HG02885 (cell line): ENCODE measurements at regions not wholly inside any gene's neighbourhood (a gene's known extent, or its start where the extent isn't known, plus 50 kb on each side); places are given as distances from the start of the nearest gene placed in this dataset.

Experiments used
- ATAC-seq: cut with Tn5 transposase; IDR thresholded peaks from one replicate; pipeline ENCODE4 v1.9.1; 2021; ENCODE audit warnings: mild to moderate bottlenecking; ENCODE audit not compliant: unreplicated experiment, poor library complexity

DNA sequence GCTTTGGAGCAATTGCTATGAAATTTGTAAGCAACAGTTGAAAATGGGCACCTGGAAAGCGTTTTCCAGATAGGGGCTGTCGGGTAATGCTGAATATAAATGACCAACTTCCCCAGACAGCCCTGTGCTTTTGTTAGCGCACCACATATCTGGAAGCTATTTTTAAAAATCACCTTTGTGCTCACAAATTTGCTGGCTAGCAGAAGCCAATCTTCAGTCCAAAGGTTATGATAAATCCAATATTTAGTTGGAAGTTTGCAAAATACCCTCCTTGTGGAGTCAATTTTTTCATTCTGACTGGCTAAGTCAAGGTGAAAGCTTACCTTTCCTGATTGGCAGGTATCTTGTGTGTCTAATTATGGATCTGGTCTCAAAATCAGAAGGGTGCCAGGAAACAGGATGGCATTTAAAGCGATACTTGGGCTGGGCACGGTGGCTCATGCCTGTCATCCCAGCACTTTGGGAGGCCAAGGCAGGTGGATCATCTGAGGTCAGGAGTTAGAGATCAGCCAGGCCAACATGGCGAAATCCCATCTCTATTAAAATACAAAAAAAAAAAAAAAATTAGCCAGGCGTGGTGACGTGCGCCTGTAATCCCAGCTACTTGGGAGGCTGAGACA lies 124.1 kb upstream of the AJAP1 start:
- no peak for ATAC-seq

DNA sequence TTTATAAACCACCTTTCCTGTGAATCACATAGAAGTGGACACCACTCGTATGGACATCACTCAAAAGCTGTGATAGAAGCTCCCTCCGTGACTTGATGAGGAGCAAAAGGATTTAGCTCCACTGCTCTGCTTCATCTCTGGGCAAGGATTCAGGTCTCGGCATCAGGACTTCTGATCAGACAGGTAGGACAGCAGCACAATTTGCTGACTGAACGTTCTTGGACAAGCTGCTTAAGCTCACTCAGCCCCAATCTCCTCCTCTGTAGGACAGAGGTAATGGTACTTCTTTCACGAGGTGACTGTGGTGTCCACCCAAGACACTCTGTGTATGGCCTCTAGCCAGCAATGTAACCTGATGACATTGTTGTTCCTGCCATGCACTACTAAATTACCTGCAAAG lies 122.6 kb upstream of the AJAP1 start:
- ATAC-seq = no peak

DNA sequence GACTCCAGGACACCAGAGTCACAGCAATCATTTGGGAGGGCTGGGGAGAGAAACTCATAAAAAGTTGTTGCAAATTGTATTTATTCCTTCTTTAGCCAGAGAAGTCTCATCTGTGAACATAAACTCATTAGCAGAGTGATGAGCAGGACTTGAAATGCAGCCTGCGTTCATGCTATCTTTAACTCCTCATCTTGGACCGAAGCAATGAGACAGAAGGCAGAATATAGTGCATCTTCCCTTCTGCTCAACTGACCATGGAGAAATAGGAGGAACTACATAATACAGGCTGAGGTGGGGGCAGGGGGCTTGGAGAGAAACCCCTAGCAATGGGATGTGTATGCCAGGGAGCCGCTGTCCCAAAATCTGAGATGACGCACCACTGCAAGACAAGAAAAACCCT lies 121.8 kb upstream of the AJAP1 start:
- ATAC-seq = no peak

DNA sequence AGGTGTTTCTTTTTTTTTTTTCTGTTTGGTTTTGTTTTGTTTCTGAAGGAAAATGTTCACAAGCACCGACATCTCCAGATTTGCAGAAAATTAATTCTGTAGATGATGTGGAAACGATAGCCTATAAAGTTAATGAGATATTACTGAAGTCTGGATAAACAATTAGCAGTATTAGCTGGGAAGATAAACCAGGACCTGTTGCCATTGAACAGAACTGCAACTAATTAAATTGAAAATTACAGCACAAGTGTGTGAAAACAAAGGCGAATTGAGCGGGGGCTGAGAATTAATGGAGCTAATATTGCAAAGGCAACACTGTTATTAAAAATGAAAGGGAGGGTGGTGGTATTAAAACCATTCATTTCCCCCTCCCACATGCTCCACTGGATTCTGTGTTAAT lies 107.5 kb upstream of the AJAP1 start:
- ATAC-seq = no peak

DNA sequence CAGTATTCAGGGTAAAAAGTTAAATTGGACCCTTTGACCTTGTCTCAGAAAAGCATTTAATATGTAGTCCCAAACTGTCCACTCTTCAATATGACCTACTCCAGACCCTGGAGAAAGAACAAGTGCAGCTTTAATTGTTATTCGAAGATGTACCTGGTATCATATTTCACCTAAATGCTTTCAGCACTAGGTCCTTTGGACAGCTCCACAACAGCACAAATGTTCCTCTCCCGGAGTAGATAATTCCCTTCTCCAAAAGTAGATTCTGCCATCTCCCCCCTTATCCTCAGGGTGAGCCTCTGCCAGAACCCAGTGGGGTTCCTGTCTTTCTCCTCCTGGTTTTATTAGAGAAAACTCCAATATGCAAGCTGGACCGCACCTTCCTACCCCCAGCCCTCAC lies 104.5 kb upstream of the AJAP1 start:
- ATAC-seq = no peak

DNA sequence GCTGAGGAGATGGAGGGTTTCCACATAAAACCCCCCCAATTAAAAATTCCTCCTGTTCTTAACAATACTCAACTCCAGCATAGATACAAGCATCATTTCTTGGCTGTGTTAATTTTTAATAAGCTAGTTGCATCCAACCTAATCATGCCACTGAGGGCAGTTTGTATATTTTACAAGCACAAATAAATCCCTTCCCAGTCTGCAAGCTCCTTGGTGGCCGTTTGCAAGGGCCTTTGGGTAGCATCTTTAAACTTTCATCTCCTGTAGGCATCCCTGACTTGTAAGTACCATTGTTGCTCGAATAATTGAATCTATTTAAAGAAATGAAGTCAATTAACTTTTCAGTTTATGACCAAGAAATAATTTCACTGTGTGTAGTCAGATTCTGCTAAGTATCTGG lies 103.5 kb upstream of the AJAP1 start:
- ATAC-seq = no peak

DNA sequence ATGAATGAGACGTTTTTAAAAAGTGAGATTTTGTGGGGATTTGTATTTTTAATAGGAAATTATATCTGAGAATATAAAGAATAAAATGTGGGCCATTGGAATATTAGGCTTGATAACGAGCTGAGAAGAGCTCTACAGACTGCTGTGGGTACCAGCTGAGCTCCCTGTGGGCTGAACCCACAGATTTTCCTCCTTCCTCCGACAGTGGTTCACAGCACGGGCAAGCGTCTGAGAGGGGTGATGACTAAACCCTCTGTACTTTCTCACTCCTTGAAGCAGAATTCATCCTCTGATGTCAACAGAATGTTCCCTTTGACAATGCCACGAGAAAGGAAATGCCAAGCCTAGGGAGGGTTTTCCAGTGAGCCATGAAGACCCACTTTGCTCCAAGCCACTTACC lies 102.7 kb upstream of the AJAP1 start:
- no peak for ATAC-seq

DNA sequence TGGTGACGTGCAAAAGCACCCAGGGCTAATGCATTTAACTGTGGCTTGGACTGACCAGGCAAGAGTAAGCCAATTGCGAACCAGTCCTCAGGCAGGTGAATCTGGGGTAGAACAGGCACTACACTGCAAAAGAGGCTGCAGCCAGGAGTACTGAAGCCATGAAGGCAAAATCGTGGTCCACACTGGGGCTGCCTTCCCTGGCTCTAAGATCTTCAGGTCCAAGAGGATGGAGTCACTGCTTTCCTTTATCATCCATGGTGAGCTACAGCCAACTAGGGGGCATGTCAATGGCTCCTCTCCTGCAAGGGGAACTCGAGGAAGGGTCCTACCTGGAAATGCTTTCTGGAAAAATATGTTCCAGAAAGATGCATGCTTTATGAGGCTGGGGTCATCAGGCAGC lies 100.6 kb upstream of the AJAP1 start:
- no peak for ATAC-seq

DNA sequence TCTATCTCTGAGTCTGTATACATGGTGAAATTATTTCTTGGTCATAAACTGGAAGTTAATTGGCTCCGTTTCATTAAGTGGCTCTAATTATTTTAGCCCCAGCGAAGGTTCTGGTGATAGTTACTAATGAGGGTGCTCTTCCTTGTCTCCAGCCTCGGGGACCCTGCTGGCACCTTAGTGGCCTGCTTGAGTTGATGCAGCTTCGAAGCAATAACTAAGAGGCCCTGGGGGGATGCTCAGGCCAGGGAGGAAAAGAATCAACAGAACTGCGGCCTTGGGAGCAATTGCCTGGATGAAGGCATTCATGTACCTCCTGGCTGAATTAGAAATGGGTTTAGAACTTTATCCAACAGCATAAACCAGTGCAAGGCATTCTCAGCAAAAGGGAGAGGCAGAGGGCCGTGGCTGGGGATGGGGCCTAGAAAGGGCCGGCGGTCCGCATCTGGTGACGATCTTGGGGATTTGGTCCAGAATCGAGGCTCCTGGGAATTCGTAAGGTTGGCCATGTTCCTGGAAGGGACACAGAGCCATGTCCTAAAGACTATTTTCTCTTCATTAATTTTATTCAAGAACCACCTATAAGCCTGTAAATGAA lies 100.0 kb upstream of the AJAP1 start:
- ATAC-seq = no peak

DNA sequence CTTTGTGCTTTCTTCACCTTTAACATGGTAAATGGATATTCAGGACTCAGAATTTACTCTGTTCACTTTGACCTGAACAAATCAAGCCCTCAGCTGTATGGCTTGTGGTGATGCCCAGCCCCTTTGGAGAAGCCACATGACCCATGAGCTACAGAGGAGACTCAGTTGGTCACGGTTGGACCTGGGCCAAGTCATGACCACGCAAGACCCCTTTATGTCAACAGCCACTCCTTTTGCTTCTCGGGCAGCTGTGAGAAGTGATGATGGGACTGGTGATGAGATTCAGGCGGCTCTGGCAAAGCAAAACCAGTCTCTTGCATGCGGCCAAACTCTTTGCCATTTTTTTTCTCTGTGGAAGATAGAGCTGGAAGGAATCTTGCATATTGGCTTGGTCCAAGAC lies 96.5 kb upstream of the AJAP1 start:
- ATAC-seq = no peak

DNA sequence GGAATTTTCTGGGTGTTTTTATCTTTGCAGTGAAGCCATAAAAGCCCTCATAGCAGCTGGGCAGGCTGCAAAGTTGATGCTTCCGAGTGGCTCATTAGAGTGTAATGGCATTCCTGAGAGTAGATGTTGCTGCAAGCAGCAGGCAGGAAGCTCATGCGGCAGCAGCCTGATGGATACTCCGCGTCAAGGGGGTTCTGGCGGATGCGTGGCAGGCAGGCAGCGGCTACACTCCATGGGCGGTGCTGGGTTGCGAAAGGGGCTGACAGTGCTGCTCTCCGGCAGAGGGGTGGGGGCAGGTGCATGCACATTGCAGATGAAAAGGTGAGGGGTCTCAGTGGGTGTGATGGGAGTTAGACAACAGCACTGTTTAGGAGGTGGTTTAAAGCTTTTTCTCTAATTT lies 93.2 kb upstream of the AJAP1 start:
- no peak for ATAC-seq

DNA sequence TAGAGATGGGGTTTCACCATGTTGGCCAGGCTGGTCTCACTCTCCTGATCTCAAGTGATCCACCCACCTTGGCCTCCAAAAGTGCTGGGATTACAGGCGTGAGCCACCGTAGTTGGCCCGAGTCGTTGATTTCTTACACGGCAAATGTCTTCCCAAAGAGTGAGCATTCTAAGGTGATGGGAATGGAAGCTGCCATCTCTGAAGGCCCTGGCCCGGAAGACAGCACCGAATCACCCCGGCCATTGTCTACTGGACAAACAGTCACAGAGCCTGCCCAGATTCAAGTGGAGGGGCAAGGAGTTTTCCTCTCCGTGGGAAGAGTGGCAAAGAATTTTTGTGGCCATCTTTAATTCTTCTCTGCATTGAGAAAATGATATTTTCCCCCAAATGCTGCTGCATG lies 92.1 kb upstream of the AJAP1 start:
- ATAC-seq = no peak

DNA sequence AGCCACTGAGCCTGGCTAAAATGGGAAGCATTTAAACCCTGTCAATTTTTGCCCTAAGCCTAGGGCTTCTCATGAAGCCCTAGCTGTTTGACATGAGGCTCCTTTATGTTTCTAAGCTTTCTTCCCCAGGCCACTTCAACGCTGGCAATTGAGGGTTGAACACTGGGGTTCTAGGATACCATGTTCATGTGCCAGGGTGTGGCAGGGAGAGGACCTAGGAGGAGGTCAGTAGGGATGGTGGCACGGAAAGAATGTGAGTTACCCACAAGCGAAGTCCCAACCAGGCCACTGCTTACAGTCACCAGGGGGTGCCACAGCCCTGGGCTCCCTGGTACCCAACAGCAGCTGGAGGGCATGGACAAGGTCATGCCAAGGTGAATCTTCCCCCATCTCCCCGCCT lies 90.8 kb upstream of the AJAP1 start:
- no peak for ATAC-seq

DNA sequence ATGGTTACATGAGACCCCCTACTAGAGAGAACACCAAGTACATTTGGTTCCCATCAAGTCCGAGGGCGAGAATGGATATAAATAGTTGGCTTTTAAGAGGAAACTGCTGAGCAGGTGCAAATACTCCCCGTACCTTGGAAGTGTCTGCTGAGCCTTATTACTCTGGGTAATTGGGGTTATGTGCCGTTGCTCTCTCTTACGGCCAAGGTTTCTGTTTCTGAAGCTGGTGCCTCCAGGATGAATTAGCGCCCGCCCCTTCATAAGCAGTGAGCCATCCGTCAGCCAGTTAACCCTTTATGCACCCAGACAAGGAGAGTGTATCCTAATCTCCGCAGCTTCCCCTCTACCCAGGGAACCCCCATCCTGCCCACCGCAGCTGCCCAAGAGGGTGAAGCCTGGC lies 90.4 kb upstream of the AJAP1 start:
- ATAC-seq = no peak

DNA sequence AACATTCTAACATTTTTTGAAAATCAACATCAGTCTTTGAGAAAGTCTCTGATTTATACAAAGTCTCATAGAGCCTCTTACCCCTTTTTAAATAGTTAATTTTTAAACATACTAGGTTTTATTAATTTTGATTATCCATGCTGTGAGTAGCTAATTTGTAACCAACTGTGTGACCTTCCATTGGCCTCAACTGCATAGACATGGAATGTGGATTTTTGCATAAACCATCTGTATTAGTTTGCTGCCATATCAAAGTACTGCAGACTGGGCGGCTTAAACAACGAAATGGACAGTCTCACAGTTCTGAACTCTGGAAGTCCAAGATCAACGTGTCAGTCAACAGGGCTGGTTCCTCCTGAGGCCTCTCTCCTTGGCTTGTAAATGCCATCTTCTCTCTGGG lies 89.2 kb upstream of the AJAP1 start:
- no peak for ATAC-seq

DNA sequence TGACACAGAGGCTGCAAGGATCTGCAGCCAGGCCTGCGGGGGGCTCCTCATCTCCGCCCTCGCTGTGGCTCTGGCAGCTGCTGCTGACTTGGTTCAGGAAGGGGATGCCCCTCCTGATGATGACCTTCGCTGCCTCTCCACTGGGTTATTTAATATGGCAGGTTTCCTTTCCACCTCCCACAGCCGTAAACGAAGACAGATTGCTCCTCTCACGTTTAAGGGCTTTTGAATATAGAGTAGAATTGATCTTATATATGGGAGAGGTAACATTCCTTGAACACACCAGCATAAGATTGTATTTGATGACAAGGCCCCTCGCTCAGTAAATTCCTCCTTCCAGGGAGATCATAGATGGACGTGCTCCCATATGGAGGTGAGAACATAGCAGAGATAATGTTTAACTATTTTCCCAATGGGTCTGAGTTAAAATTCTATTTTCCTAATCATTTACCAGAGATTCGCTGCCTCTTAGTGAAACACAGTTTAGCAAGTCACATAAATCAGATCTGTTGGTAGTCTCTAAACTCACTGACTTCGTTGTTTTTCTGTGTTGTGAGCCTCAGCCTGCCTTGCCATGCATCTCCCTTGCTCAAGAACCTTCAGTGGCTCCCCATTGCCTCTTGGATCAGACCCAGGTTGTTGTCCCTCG lies 88.5 kb upstream of the AJAP1 start:
- no peak for ATAC-seq

DNA sequence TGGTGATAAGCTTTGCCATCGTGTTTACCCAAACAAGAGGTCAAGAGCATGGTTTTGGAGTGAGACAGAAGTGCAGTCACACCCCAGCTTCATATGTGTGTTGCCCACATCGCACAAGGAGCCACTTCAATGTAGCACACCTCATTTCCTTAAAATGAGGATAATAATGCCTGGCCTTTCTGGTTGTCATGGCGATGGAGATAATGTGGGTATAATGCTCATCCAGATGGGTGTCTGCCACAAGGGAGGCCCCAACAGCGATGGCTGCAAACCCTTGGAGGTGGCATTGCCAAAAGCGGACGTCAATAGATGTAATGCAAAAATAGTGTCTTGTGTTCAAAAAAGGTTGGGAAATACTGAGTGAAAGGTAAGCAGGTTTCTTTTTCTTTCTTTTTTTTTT lies 83.1 kb upstream of the AJAP1 start:
- ATAC-seq = no peak

DNA sequence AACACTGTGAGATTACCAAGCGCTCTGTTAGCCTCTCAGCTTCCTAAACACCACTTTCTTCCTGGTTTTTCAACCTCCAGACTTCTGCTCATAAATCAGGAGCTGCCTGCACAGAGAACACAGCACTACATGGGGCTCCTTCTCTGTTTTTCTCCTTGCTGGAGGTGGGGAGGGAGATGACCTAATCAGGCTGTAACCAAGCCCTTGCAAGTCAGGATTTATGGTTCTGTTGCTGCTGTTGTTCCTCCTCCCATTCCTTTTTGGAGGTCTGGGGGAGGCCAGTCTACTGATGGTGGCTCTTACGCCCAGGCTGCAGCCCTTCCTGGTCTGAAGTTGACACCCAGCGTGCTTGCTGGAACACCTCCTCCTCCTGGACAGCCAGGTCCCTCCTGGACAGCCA lies 80.9 kb upstream of the AJAP1 start:
- no peak for ATAC-seq

DNA sequence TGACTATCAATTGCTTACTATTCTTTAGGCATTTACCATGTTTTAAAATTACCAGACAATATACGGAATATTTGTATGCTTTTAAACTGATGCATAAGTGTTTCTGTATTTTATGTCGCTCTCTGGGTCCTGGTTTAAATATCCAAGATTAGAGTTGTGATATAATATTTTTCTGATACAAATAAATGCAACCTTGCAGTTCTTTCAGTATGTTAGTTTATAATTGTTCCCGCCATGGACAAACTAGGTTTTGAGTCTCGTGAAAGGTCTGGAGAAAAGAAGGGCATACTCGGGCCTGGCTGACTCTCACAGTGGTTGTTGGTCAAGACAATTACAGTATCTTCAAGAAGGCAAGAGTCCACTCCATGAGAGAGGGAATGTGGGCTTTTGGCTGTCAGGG lies 72.6 kb upstream of the AJAP1 start:
- ATAC-seq = no peak

DNA sequence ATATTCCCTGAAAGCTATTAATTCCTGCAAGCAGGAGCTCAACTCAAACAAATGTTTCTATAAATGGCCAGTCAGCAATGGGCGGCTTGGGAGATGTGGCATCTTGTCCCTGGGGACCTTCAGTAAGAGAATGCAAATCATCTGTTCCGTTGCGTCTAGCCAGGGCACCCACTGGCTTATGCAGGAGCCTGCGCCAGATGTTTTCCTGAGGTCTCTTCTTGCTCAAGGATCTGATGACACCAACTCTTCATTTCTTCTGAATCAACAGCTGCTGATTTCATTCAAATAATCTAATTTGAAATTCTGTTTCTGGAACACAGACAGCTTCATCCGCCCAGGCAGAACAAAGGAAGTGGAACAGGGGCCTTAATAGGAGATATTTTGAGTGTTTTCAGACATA lies 70.0 kb upstream of the AJAP1 start:
- no peak for ATAC-seq

DNA sequence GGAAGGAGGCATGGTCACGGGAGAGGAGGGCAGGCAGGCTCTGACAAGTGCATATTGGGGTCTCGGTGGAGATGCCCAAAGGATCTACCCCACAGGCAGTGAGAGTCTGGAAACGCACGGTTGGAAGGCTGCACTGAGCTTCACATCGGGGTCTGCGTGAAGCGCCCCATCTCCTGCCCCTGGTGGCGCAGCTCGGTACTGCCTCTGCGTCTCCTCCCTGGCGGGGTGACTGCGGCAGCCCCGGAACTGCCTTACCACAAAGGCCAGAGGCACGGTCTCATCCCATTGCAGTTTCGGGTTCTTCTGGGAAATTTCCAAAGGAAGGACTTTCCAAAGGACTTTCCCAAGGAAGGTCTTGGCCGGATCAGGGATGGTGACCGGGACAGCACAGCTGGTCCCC lies 69.2 kb upstream of the AJAP1 start:
- no peak for ATAC-seq

DNA sequence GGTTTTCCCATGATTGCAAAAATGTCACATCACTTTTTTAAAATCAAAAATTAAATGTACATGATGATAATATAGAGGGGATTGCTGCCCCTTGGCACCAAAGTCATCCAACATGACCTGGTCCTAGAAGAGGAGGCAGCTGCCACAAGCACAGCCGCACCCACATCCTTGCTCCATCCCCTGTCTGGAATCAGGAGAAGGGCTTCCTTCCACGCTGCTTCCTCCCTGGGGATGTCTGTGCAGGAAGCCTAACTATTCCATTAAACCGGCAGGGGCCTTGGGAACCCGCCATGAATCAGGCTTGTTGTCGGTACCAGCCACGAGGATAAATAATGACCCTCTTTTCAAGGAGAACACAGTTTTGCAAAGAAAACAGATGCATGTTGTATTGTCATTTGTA lies 68.7 kb upstream of the AJAP1 start:
- ATAC-seq = no peak
